Thyroid gland (tissue), 4 donors: ENCODE measurements at regions not wholly inside any gene's neighbourhood (a gene's known extent, or its start where the extent isn't known, plus 50 kb on each side); places are given as distances from the start of the nearest gene placed in this dataset.

Source experiments
- CTCF ChIP-seq, 6 experiments: fragments of 200-600 bp in 3 of 6; fragments of 450-650 bp in 3 of 6; sonication (generic) in 3 of 6; IDR thresholded peaks; one replicate each; pipeline ENCODE4 v1.5.1; 2016 to 2019; ENCODE audit warnings: antibody characterized with exemption in 6 of 6, mild to moderate bottlenecking in 2 of 6, inconsistent platforms in 1 of 6, moderate library complexity in 1 of 6
- POLR2A ChIP-seq, 2 donors: fragments of 450-650 bp; IDR thresholded peaks; one replicate each; pipeline ENCODE4 v1.6.1; 2017; ENCODE audit warnings: antibody characterized with exemption in 2 of 2, mild to moderate bottlenecking in 2 of 2, moderate library complexity in 1 of 2

- TF ChIP-seq CTCF (IDR thresholded peaks at IDR 0.05) (no peak), POLR2A (IDR thresholded peaks at IDR 0.05) (no peak)
Observed at GRCh38 chr6:77383026-77383425, 80.3 kb downstream of the HTR1B start.
